ENCODE measurements at regions not wholly inside any gene's neighbourhood (a gene's known extent, or its start where the extent isn't known, plus 50 kb on each side); places are given as distances from the start of the nearest gene placed in this dataset.

DNA sequence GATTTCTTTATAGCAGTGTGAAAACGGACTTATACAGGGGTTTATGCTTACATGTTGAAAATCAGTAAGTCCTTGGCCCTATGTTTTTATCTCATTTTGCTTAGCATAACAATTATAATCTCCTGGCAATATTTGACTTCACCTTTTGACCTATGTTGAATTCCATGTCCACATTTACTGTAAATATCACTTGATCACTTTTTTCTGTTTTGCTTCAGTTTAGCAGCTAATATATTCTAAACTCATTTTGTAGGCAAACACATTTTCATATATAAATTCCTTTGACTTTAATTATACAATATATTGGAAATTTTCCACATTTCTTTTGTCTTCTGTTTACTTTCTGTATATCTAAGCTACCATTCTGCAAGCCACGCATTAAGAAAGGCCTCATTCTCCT lies 674.0 kb downstream of the MAT2B start:
- H3K4me1 ChIP-seq = no peaks in the 10 kb centered on the region
- intact Hi-C loops (cut with DNase I) = no loop called here
- H3K9me3 ChIP-seq = no peaks in the 10 kb centered on the region
- TF ChIP-seq POLR2A (IDR thresholded peaks at IDR 0.05) (no peak), CTCF (IDR thresholded peaks at IDR 0.05) (no peak)
- H3K4me3 ChIP-seq (replicated peaks in 1 of 3) = no peak overlapping the region
- H3K27ac ChIP-seq = no peak overlapping the region
- no peak for DNase-seq
- no peaks in the 10 kb centered on the region for H3K36me3 ChIP-seq
- WGBS, 2 donors = 79 to 88% methylated on average over 2 of the region's 2 CpGs
- H3K27me3 ChIP-seq = no peaks in the 10 kb centered on the region

- Histone ChIP-seq H3K36me3 (no peaks in the 10 kb centered on the region), H3K27me3 (no peaks in the 10 kb centered on the region), H3K9me3 (no peaks in the 10 kb centered on the region), H3K4me1 (no peaks in the 10 kb centered on the region), H3K4me3 (replicated peaks in 1 of 3) (no peak overlapping the region), H3K27ac (no peak overlapping the region)
- DNase-seq = no peak
- 90 to 92% methylated on average over 1 of the region's 1 CpG for WGBS, 2 donors
- TF ChIP-seq CTCF (IDR thresholded peaks at IDR 0.05) (no peak), POLR2A (IDR thresholded peaks at IDR 0.05) (no peak)
- intact Hi-C loops (cut with DNase I) = no loop called here
These were observed 676.2 kb downstream of the MAT2B start for GRCh38 chr5:164181604-164182003.

DNA sequence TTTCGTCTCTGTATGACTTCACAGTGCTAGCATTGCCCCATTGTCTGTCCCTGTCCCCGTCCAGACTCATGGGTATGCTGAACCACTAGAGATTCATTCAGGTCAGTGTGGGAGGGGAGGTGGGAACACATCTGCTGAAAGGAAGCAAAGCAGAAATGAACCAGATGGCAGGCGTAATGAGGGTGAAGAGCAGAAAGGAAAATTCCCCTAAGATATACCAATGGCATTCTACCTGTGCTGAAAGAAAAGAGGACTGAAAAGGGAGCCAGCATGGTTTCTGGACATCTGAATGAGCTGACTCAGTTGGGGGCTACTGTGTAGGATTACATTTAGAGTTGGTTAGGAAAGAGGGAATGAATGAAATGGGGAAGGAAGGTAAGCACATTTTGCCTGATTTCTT lies 678.7 kb downstream of the MAT2B start:
- no peaks in the 10 kb centered on the region for H3K27me3 ChIP-seq
- H3K9me3 ChIP-seq = no peaks in the 10 kb centered on the region
- intact Hi-C loops (cut with DNase I) = no loop called here
- no peak for DNase-seq
- H3K27ac ChIP-seq = no peak overlapping the region
- no peak overlapping the region for H3K4me3 ChIP-seq (replicated peaks in 1 of 3)
- no peaks in the 10 kb centered on the region for H3K4me1 ChIP-seq
- no peaks in the 10 kb centered on the region for H3K36me3 ChIP-seq
- no peak for TF ChIP-seq POLR2A (IDR thresholded peaks at IDR 0.05)
- no peak for TF ChIP-seq CTCF (IDR thresholded peaks at IDR 0.05)
- WGBS, 2 donors = 77 to 79% methylated on average over 3 of the region's 3 CpGs

- Histone ChIP-seq H3K36me3 (no peaks in the 10 kb centered on the region), H3K4me3 (replicated peaks in 1 of 3) (no peak overlapping the region), H3K4me1 (no peaks in the 10 kb centered on the region), H3K27me3 (no peaks in the 10 kb centered on the region), H3K27ac (no peak overlapping the region), H3K9me3 (no peaks in the 10 kb centered on the region)
- no peak for DNase-seq
- intact Hi-C loops (cut with DNase I) = no loop called here
- TF ChIP-seq POLR2A (IDR thresholded peaks at IDR 0.05) (no peak), CTCF (IDR thresholded peaks at IDR 0.05) (no peak)
- whole genome bisulfite sequencing, 2 donors = 82 to 84% methylated on average over 5 of the region's 5 CpGs
These were observed 679.6 kb downstream of the MAT2B start for GRCh38 chr5:164185000-164185399.

DNA sequence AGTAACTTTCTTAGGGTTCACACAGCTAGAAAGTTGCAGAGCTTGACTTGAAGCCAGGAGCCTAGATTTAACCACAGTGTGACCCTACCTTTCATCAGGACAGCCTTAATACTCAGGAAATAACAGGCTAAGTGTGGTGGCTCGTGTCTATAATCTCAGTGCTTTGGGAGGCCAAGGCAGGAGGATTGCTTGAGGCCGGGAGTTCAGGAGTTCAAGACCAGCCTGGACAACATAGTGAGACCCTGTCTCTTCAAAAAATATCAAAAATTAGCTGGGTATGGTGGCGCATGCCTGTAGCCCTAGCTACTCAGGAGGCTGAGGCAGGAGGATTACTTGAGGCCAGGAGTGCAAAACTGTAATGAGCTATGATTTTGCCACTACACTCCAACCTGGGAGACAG lies 681.1 kb downstream of the MAT2B start:
- Histone ChIP-seq H3K9me3 (no peaks in the 10 kb centered on the region), H3K27me3 (no peaks in the 10 kb centered on the region), H3K4me1 (no peaks in the 10 kb centered on the region), H3K36me3 (no peaks in the 10 kb centered on the region), H3K4me3 (replicated peaks in 1 of 3) (no peak overlapping the region), H3K27ac (no peak overlapping the region)
- TF ChIP-seq POLR2A (IDR thresholded peaks at IDR 0.05) (no peak), CTCF (IDR thresholded peaks at IDR 0.05) (no peak)
- DNase-seq = no peak
- intact Hi-C loops (cut with DNase I) = no loop called here
- 67 to 80% methylated on average over 3 of the region's 3 CpGs for WGBS, 2 donors

Measured in thyroid gland (tissue), 4 donors.